ENCODE measurements at regions not wholly inside any gene's neighbourhood (a gene's known extent, or its start where the extent isn't known, plus 50 kb on each side); places are given as distances from the start of the nearest gene placed in this dataset.

DNA sequence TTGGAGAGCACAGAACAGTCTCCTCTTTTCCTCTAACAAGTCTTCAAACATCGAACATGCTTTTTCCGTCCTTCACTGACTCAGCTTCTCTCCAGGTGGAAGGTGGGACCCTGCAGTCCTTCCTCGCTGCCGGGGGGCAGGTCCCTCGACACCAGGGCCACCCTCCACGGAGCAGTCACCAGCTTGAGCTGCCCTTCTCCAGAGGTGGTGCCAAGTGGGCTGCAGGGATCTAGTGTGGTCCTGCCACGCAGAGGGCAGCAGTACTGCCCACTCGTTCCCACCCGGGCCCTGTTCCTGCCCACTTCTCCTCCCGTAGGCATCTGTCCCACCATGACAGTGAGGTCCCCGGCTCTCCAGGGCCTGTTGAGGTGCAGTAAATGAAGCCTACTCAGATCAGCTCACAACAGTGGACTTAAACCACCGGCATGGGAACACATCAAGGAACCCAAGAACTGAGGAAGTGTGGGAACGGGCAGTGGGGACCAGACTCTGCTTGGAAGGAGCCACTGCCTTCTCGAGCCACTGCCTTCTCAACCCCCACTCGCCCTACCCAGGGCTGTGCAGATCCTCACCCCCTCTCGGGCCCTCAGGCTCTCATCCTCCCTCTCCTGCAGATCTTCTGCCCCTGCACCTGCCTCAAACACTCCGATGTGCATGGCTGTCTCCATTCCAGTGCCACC, 153.9 kb downstream of the OAT start:
- TF ChIP-seq, protein P1, sequence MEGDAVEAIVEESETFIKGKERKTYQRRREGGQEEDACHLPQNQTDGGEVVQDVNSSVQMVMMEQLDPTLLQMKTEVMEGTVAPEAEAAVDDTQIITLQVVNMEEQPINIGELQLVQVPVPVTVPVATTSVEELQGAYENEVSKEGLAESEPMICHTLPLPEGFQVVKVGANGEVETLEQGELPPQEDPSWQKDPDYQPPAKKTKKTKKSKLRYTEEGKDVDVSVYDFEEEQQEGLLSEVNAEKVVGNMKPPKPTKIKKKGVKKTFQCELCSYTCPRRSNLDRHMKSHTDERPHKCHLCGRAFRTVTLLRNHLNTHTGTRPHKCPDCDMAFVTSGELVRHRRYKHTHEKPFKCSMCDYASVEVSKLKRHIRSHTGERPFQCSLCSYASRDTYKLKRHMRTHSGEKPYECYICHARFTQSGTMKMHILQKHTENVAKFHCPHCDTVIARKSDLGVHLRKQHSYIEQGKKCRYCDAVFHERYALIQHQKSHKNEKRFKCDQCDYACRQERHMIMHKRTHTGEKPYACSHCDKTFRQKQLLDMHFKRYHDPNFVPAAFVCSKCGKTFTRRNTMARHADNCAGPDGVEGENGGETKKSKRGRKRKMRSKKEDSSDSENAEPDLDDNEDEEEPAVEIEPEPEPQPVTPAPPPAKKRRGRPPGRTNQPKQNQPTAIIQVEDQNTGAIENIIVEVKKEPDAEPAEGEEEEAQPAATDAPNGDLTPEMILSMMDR (IDR thresholded peaks at IDR 0.05): no peak
- TF ChIP-seq EZH2 (IDR thresholded peaks at IDR 0.05) (no peak), EZH2phosphoT487 (IDR thresholded peaks at IDR 0.05) (no peak)
